A673 (cell line): ENCODE measurements at regions not wholly inside any gene's neighbourhood (a gene's known extent, or its start where the extent isn't known, plus 50 kb on each side); places are given as distances from the start of the nearest gene placed in this dataset.

Experiments
- BruUV-seq: library from RNA; stranded (reverse); fragments of 400-500 nt; replicated peaks from 2 replicates; lab custom pipeline; 2021; lab: Mats Ljungman, UMichigan
- CTCF ChIA-PET: fragments of 300-600 bp; sonication (Branson Sonifier 250); formaldehyde crosslinking; loops from one replicate; lab custom pipeline; 2022; ENCODE audit warnings: antibody characterized with exemption; lab: Charles Lee
- POLR2A ChIA-PET: fragments of 300-600 bp; sonication (Branson Sonifier 250); formaldehyde crosslinking; loops from one replicate; lab custom pipeline; 2022; ENCODE audit warnings: antibody characterized with exemption; ENCODE audit not compliant: low non-redundant PET; lab: Charles Lee
- DNase-seq: peaks from one replicate; pipeline ENCODE4 v3.0.0-alpha.2; 2015; ENCODE audit warnings: low spot score
- H3K27ac ChIP-seq: fragments of 200-600 bp; sonication (generic); 2 replicates; pipeline ENCODE4 v1.5.1; 2016; ENCODE audit warnings: mixed run types, low read depth, mild to moderate bottlenecking, mixed read lengths, antibody characterized with exemption, low read length; ENCODE audit not compliant: poor library complexity, severe bottlenecking
- H3K27me3 ChIP-seq: fragments of 200-600 bp; sonication (generic); replicated peaks from 2 replicates; pipeline ENCODE4 v1.6.1; 2017; ENCODE audit warnings: mixed run types, low read depth, mild to moderate bottlenecking, mixed read lengths, antibody characterized with exemption, low read length; ENCODE audit not compliant: insufficient read depth, poor library complexity
- H3K36me3 ChIP-seq: fragments of 200-600 bp; sonication (generic); 2 replicates; pipeline ENCODE4 v1.6.1; 2016; ENCODE audit warnings: mixed run types, mild to moderate bottlenecking, mixed read lengths, antibody characterized with exemption, low read length; ENCODE audit not compliant: insufficient read depth, poor library complexity, severe bottlenecking
- H3K4me1 ChIP-seq: fragments of 200-600 bp; sonication (generic); 2 replicates; pipeline ENCODE4 v1.6.1; 2017; ENCODE audit warnings: mixed run types, mild to moderate bottlenecking, mixed read lengths, antibody characterized with exemption, low read length; ENCODE audit not compliant: insufficient read depth, poor library complexity, severe bottlenecking
- H3K4me3 ChIP-seq: fragments of 200-600 bp; sonication (generic); 2 replicates; pipeline ENCODE4 v1.5.1; 2016; ENCODE audit warnings: low read depth, mixed run types, mild to moderate bottlenecking, mixed read lengths, low read length; ENCODE audit not compliant: poor library complexity, severe bottlenecking
- H3K9me3 ChIP-seq: fragments of 200-600 bp; sonication (generic); 2 replicates; pipeline ENCODE4 v1.6.1; 2016; ENCODE audit warnings: mixed run types, low read depth, mild to moderate bottlenecking, mixed read lengths, antibody characterized with exemption, low read length; ENCODE audit not compliant: poor library complexity, severe bottlenecking
- CTCF ChIP-seq: fragments of 300-800, 200-600 bp; sonication (generic); conservative IDR thresholded peaks from 2 replicates; pipeline ENCODE4 v1.5.1; 2017; ENCODE audit warnings: low read depth, mild to moderate bottlenecking, antibody characterized with exemption, low read length, moderate library complexity, mixed read lengths
- EZH2 ChIP-seq: fragments of 200-600 bp; sonication (generic); IDR thresholded peaks from 2 replicates; pipeline ENCODE4 v1.6.1; 2017; ENCODE audit warnings: borderline replicate concordance, low read depth, mild to moderate bottlenecking, mixed read lengths, antibody characterized with exemption, low read length; ENCODE audit not compliant: poor library complexity, severe bottlenecking
- intact Hi-C: fragments of 100-400 bp; cut with micrococcal nuclease; formaldehyde crosslinking; loops from one replicate; pipeline ENCODE4 v1.10.0; 2022; ENCODE audit not compliant: unreplicated experiment

DNA sequence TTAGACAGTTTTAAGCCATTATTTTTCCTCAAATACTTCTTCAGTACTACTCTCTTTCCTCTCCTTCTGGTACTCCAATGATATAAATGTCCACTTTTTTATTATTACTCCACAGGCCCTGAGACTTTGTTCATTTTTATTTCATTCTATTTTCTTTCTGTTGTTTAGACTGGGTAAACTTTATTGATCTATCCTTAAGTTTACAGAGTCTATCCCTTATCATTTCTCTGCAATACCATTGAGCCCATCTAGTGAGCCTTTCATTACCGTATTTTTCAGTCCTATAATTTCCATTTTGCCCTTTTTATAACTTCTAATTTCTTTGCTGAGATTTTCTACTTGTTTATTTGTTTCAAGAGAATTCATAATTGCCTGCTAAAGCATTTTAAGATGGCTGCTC is 193.7 kb downstream of the TOX3 start:
- no peaks in the 10 kb centered on the region for H3K27me3 ChIP-seq
- no peak overlapping the region for H3K27ac ChIP-seq
- no peak for TF ChIP-seq CTCF
- TF ChIP-seq EZH2: no peak
- BruUV-seq: no TSS peak
- H3K4me1 ChIP-seq: no peaks in the 10 kb centered on the region
- intact Hi-C loops: no loop called here
- H3K36me3 ChIP-seq: no peaks in the 10 kb centered on the region
- no peak for DNase-seq
- H3K9me3 ChIP-seq: no peaks in the 10 kb centered on the region
- POLR2A ChIA-PET: no interaction called here
- H3K4me3 ChIP-seq: no peak overlapping the region
- CTCF ChIA-PET: no interaction called here

GRCh38 chr16:52351451-52351850 is 195.5 kb downstream of the TOX3 start:
- ChIA-PET POLR2A (no interaction called here), CTCF (no interaction called here)
- intact Hi-C loops: no loop called here
- no peaks in the 10 kb centered on the region for H3K4me1 ChIP-seq
- H3K27ac ChIP-seq: no peak overlapping the region
- no peaks in the 10 kb centered on the region for H3K9me3 ChIP-seq
- TF ChIP-seq EZH2 (no peak), CTCF (no peak)
- H3K36me3 ChIP-seq: no peaks in the 10 kb centered on the region
- no TSS peak for BruUV-seq
- no peak overlapping the region for H3K4me3 ChIP-seq
- no peaks in the 10 kb centered on the region for H3K27me3 ChIP-seq
- DNase-seq: no peak

DNA sequence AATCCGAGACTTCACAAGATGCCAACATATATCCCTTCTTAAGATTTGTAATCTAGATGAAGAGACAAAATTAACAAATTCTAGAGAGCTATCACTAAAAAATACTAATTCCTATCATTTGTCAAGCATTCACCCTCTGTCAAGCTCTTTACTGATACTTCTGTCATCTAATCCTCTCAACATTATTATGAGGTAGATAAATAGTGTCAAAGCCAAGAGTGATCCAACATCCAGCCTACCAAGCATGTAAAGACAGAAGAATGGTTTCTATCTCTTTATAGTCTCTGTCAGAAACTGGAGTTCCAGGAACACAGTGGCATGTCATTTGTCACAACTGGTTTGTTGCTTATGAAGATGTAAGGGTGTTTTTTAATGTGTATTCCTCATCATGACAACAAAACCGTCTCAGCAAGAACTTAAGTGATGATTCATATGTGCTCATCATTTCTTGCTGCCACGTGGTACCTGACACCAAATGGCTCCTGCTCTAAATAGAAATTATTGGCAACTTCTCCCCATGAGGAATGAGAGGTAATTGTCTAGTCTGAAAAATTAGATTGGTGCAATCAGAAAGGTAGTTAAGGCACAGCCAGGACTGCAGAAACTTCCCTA is 196.8 kb downstream of the TOX3 start:
- Histone ChIP-seq H3K9me3 (no peaks in the 10 kb centered on the region), H3K36me3 (no peaks in the 10 kb centered on the region), H3K4me3 (no peak overlapping the region), H3K27ac (no peak overlapping the region), H3K27me3 (no peaks in the 10 kb centered on the region), H3K4me1 (no peaks in the 10 kb centered on the region)
- intact Hi-C loops: no loop called here
- ChIA-PET CTCF (no interaction called here), POLR2A (no interaction called here)
- no TSS peak for BruUV-seq
- TF ChIP-seq CTCF (no peak), EZH2 (no peak)
- peak; percentile 13 for DNase-seq
